WTC11 (cell line): ENCODE measurements at regions not wholly inside any gene's neighbourhood (a gene's known extent, or its start where the extent isn't known, plus 50 kb on each side); places are given as distances from the start of the nearest gene placed in this dataset.

Experiments
- ATAC-seq: fragments of 200-7000 bp; cut with Tn5 transposase; 2 replicates; pipeline ENCODE4 v1.10.0; 2021; ENCODE audit warnings: mild to moderate bottlenecking, moderate library complexity
- CTCF ChIA-PET: fragments of 300-600 bp; sonication (Branson Sonifier 250); formaldehyde crosslinking; loops from one replicate; lab custom pipeline; 2021; ENCODE audit warnings: antibody characterized with exemption; lab: Charles Lee
- POLR2A ChIA-PET: fragments of 350-600 bp; sonication (Branson Sonifier 250); formaldehyde crosslinking; loops from one replicate; lab custom pipeline; 2021; ENCODE audit warnings: antibody characterized with exemption; lab: Charles Lee
- DNase-seq: peaks from one replicate; pipeline ENCODE4 v3.0.0; 2021; ENCODE audit warnings: low spot score
- H3K27ac Mint-ChIP-seq: 2 replicates; pipeline ENCODE4 v1.8.0; 2021; ENCODE audit warnings: mixed read lengths
- H3K27me3 Mint-ChIP-seq: 2 replicates; pipeline ENCODE4 v1.8.0; 2021; ENCODE audit warnings: low read depth, mild to moderate bottlenecking, moderate library complexity, mixed read lengths
- H3K36me3 Mint-ChIP-seq: 2 replicates; pipeline ENCODE4 v1.8.0; 2021; ENCODE audit warnings: mixed read lengths
- H3K4me1 Mint-ChIP-seq: 2 replicates; pipeline ENCODE4 v1.8.0; 2022; ENCODE audit warnings: mixed read lengths
- H3K4me3 Mint-ChIP-seq: 2 replicates; pipeline ENCODE4 v1.8.0; 2021; ENCODE audit warnings: mild to moderate bottlenecking, moderate library complexity, mixed read lengths
- H3K9me3 Mint-ChIP-seq: 2 replicates; pipeline ENCODE4 v1.8.0; 2021; ENCODE audit warnings: mixed read lengths
- ATF1 ChIP-seq: sonication (generic); formaldehyde crosslinking; IDR thresholded peaks from 2 replicates; pipeline ENCODE4 v1.8.1; 2023; ENCODE audit warnings: mild to moderate bottlenecking, moderate library complexity, missing genetic modification reagents
- CREM ChIP-seq: sonication (generic); formaldehyde crosslinking; IDR thresholded peaks from 2 replicates; pipeline ENCODE4 v1.8.1; 2022; ENCODE audit warnings: mild to moderate bottlenecking, missing genetic modification reagents, moderate library complexity
- NR1H2 ChIP-seq: sonication (generic); formaldehyde crosslinking; IDR thresholded peaks from 2 replicates; pipeline ENCODE4 v1.9.0; 2021; ENCODE audit warnings: mild to moderate bottlenecking, moderate library complexity, missing genetic modification reagents
- TEAD4 ChIP-seq: sonication (generic); formaldehyde crosslinking; IDR thresholded peaks from 2 replicates; pipeline ENCODE4 v1.8.0; 2022; ENCODE audit warnings: mild to moderate bottlenecking, missing genetic modification reagents
- ZNF416 ChIP-seq: fragments of 250-450 bp; sonication (Bioruptor Pico); IDR thresholded peaks from 2 replicates; pipeline ENCODE4 v1.9.0; 2021; ENCODE audit warnings: mild to moderate bottlenecking, inconsistent platforms
- TF ChIP-seq, protein P1 (sequence below): fragments of 250-450 bp; sonication (Bioruptor Pico); IDR thresholded peaks from 2 replicates; pipeline ENCODE4 v1.9.0; 2021; ENCODE audit warnings: mild to moderate bottlenecking
- TF ChIP-seq, protein P2 (sequence below): fragments of 250-450 bp; sonication (Bioruptor Pico); IDR thresholded peaks from 2 replicates; pipeline ENCODE4 v2.1.2; 2022; ENCODE audit warnings: mild to moderate bottlenecking, moderate library complexity
- TF ChIP-seq, protein P3 (sequence below): sonication (generic); formaldehyde crosslinking; IDR thresholded peaks from 2 replicates; pipeline ENCODE4 v1.8.0; 2022; ENCODE audit warnings: mild to moderate bottlenecking, missing genetic modification reagents
- TF ChIP-seq, protein P4 (sequence below): sonication (generic); formaldehyde crosslinking; IDR thresholded peaks from 2 replicates; pipeline ENCODE4 v1.8.1; 2023; ENCODE audit warnings: mild to moderate bottlenecking, moderate library complexity, missing genetic modification reagents
- TF ChIP-seq, protein P5 (sequence below): sonication (generic); formaldehyde crosslinking; IDR thresholded peaks from 2 replicates; pipeline ENCODE4 v1.8.1; 2022; ENCODE audit warnings: mild to moderate bottlenecking, moderate library complexity, missing genetic modification reagents
- TF ChIP-seq, protein P6 (sequence below): sonication (generic); formaldehyde crosslinking; conservative IDR thresholded peaks from 2 replicates; pipeline ENCODE4 v1.8.1; 2023; ENCODE audit warnings: mild to moderate bottlenecking, low read depth, missing genetic modification reagents, moderate library complexity

DNA sequence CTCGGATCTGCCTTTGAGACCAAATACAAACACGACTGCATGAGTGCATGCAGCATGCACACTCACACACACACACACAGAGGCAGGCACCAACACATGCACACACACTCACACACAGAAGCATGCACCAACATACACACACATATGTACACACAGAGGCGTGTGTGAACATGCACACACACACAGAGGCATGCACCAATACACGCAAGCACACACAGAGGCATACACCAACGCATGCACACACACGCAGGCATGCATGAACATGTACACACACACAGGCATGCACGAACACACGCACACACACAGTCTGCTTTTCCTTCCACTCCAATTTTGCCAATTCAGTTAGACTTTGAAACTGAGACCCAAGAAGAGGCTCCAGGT is 67.3 kb upstream of the COL13A1 start (continued):
- TF ChIP-seq, protein P1, sequence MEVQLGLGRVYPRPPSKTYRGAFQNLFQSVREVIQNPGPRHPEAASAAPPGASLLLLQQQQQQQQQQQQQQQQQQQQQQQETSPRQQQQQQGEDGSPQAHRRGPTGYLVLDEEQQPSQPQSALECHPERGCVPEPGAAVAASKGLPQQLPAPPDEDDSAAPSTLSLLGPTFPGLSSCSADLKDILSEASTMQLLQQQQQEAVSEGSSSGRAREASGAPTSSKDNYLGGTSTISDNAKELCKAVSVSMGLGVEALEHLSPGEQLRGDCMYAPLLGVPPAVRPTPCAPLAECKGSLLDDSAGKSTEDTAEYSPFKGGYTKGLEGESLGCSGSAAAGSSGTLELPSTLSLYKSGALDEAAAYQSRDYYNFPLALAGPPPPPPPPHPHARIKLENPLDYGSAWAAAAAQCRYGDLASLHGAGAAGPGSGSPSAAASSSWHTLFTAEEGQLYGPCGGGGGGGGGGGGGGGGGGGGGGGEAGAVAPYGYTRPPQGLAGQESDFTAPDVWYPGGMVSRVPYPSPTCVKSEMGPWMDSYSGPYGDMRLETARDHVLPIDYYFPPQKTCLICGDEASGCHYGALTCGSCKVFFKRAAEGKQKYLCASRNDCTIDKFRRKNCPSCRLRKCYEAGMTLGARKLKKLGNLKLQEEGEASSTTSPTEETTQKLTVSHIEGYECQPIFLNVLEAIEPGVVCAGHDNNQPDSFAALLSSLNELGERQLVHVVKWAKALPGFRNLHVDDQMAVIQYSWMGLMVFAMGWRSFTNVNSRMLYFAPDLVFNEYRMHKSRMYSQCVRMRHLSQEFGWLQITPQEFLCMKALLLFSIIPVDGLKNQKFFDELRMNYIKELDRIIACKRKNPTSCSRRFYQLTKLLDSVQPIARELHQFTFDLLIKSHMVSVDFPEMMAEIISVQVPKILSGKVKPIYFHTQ (CRISPR knock-in tag), result no peak
- no peak for TF ChIP-seq TEAD4 (CRISPR knock-in tag)
- TF ChIP-seq ATF1 (CRISPR knock-in tag), result no peak
- TF ChIP-seq, protein P2, sequence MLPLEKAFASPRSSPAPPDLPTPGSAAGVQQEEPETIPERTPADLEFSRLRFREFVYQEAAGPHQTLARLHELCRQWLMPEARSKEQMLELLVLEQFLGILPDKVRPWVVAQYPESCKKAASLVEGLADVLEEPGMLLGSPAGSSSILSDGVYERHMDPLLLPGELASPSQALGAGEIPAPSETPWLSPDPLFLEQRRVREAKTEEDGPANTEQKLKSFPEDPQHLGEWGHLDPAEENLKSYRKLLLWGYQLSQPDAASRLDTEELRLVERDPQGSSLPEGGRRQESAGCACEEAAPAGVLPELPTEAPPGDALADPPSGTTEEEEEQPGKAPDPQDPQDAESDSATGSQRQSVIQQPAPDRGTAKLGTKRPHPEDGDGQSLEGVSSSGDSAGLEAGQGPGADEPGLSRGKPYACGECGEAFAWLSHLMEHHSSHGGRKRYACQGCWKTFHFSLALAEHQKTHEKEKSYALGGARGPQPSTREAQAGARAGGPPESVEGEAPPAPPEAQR (CRISPR knock-in tag), result no peak
- TF ChIP-seq, protein P3, sequence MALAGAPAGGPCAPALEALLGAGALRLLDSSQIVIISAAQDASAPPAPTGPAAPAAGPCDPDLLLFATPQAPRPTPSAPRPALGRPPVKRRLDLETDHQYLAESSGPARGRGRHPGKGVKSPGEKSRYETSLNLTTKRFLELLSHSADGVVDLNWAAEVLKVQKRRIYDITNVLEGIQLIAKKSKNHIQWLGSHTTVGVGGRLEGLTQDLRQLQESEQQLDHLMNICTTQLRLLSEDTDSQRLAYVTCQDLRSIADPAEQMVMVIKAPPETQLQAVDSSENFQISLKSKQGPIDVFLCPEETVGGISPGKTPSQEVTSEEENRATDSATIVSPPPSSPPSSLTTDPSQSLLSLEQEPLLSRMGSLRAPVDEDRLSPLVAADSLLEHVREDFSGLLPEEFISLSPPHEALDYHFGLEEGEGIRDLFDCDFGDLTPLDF (CRISPR knock-in tag), result no peak
- no peak for TF ChIP-seq CREM
- TF ChIP-seq, protein P4, sequence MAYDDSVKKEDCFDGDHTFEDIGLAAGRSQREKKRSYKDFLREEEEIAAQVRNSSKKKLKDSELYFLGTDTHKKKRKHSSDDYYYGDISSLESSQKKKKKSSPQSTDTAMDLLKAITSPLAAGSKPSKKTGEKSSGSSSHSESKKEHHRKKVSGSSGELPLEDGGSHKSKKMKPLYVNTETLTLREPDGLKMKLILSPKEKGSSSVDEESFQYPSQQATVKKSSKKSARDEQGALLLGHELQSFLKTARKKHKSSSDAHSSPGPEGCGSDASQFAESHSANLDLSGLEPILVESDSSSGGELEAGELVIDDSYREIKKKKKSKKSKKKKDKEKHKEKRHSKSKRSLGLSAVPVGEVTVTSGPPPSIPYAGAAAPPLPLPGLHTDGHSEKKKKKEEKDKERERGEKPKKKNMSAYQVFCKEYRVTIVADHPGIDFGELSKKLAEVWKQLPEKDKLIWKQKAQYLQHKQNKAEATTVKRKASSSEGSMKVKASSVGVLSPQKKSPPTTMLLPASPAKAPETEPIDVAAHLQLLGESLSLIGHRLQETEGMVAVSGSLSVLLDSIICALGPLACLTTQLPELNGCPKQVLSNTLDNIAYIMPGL (CRISPR knock-in tag), result no peak
- no peak for TF ChIP-seq ZNF416 (CRISPR knock-in tag)
- TF ChIP-seq, protein P5, sequence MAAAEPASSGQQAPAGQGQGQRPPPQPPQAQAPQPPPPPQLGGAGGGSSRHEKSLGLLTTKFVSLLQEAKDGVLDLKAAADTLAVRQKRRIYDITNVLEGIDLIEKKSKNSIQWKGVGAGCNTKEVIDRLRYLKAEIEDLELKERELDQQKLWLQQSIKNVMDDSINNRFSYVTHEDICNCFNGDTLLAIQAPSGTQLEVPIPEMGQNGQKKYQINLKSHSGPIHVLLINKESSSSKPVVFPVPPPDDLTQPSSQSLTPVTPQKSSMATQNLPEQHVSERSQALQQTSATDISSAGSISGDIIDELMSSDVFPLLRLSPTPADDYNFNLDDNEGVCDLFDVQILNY (CRISPR knock-in tag), result no peak

DNA sequence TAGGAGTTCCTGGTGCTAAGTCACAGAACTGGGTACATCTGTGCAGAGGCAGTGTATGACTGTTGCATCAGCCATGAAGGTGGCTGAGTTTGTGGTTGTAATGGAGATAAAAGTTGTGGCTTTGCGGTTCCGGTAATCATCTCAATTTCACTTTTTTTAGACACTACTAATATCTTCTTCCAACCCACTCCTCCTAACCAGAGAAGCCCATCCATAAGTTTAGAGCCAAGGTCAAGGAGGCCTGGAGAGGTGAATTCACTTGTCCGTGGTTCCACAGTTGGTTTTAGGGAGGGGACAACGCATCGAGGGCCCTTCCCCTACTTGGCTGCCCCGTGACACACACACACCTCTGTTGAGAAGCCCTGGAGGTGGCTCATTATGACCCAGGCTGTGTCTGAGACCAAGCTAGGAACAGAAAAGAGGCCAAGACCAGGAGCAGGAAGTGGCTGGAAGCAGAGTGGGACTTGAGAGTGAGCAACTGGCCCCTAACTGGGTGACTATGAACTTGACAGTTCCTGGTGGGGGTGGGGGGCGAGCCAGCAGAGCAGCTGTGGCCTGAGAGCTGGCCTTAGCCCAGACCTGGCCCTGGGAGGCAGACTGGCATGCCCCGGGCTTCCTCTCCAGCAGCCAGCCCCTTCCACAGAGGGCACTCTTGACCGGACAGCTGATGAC is 66.8 kb upstream of the COL13A1 start:
- DNase-seq, result no peak
- H3K9me3 Mint-ChIP-seq, result 0 out of 2 replicates have a peak, but pooled peaks cover 3% of the 10 kb centered on the region
- ATAC-seq, result no peak
- H3K36me3 Mint-ChIP-seq, result no peaks in the 10 kb centered on the region
- POLR2A ChIA-PET, result no interaction called here
- peaks cover 5% of the 10 kb centered on the region for H3K27me3 Mint-ChIP-seq
- no peak overlapping the region for H3K27ac Mint-ChIP-seq
- CTCF ChIA-PET, result interaction anchor here (1.2 to 2.6 kb wide), 2 partner anchors 9 to 90 kb away, joined by 3 to 13 read pairs; no protein-coding TSS in a partner anchor
- TF ChIP-seq, protein P6, sequence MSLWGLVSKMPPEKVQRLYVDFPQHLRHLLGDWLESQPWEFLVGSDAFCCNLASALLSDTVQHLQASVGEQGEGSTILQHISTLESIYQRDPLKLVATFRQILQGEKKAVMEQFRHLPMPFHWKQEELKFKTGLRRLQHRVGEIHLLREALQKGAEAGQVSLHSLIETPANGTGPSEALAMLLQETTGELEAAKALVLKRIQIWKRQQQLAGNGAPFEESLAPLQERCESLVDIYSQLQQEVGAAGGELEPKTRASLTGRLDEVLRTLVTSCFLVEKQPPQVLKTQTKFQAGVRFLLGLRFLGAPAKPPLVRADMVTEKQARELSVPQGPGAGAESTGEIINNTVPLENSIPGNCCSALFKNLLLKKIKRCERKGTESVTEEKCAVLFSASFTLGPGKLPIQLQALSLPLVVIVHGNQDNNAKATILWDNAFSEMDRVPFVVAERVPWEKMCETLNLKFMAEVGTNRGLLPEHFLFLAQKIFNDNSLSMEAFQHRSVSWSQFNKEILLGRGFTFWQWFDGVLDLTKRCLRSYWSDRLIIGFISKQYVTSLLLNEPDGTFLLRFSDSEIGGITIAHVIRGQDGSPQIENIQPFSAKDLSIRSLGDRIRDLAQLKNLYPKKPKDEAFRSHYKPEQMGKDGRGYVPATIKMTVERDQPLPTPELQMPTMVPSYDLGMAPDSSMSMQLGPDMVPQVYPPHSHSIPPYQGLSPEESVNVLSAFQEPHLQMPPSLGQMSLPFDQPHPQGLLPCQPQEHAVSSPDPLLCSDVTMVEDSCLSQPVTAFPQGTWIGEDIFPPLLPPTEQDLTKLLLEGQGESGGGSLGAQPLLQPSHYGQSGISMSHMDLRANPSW (CRISPR knock-in tag), result no peak
- TF ChIP-seq NR1H2 (CRISPR knock-in tag), result no peak
- H3K4me1 Mint-ChIP-seq, result peaks cover 19% of the 10 kb centered on the region
- H3K4me3 Mint-ChIP-seq, result no peak overlapping the region
